GM18505 (cell line): ENCODE measurements at regions not wholly inside any gene's neighbourhood (a gene's known extent, or its start where the extent isn't known, plus 50 kb on each side); places are given as distances from the start of the nearest gene placed in this dataset.

Experiments used
- ATAC-seq: cut with Tn5 transposase; IDR thresholded peaks from one replicate; pipeline ENCODE4 v1.9.1; 2021; ENCODE audit not compliant: unreplicated experiment
- POLR2A ChIP-seq: IDR thresholded peaks from 4 replicates; pipeline ENCODE4 v1.6.1; 2011; ENCODE audit warnings: borderline replicate concordance; ENCODE audit not compliant: insufficient read depth, insufficient read length; ENCODE audit errors: extremely low read depth

DNA sequence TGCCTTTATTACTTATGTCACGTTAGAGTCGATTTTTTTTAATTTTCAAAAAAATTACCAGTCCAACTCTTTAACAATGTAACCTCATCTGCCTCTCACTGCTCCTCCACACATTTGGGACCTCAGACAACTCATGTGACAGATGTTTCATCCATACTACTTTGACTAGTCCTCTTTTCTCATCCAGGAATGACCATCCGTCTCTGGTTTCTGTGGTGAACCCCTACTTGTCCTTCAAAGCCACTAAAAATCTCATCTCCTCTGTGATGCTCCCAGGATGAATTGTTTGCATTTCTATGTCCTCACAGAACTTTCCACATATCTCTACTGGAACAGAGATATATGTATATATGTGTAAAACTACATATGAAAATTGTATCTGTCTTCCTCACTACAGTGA is 149.8 kb upstream of the ZNF462 start:
- TF ChIP-seq POLR2A = no peak

DNA sequence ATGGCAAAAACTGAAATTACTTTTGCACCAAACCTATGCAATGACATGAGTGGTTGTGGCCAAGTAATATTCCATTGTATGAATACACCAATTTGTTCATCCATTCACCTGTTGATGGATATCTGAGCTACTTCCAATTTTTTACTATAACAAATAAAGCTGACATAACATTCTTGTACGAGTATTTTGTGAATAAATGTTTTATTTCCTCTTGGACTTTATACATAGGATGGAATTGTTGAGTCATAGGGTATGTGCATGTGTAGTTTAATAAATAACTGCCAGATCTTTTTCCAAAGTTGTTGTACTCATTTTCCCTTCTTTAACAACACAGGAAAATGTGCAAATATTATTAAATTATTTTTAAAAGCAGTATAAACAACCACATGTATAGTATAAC is 146.1 kb upstream of the ZNF462 start:
- no peak for ATAC-seq
- no peak for TF ChIP-seq POLR2A

More for the DNA sequence above, 149.8 kb upstream of the ZNF462 start:
- ATAC-seq = no peak

- ATAC-seq = no peak
- no peak for TF ChIP-seq POLR2A
Observed at GRCh38 chr9:106717686-106718085, 145.3 kb upstream of the ZNF462 start.

DNA sequence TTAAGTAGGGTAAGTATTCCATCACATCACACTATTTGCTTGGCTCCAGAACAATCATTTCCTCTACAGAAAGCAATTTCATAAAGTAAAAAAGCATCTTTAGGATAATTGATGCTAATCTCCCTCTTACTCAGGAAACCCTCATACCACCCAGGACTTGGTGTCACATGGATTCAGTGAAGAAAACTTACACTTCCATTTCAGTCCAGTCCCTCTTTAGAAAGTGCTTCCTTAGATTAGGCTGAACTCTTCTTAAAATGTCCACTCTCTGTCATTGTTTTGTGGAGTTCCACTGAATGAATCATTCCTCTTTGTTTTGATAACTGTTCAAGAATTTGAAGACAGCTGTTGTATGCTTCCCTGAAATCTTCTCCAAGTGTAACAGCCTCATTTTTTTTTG is 144.0 kb upstream of the ZNF462 start:
- TF ChIP-seq POLR2A = no peak
- no peak for ATAC-seq

GRCh38 chr9:106722051-106722753 is 140.8 kb upstream of the ZNF462 start:
- no peak for ATAC-seq
- no peak for TF ChIP-seq POLR2A

DNA sequence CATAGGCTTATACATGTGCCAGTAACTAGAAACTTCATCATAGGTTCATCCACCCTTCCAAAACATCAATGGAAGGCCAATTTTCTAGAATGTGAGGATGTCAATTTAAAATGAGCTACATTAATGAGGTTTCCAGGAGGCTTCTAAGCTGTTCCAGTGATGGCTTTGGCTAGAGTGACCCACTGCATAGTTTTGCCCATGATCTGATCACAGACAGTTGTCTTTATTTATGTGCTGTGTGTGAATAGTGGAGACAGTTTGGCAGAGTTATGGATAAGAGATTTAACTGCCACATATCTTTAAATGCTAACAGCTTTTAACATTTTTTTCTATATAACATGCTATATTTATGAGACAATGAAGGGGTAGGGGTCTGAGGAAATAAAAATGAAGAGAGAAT is 139.0 kb upstream of the ZNF462 start:
- no peak for TF ChIP-seq POLR2A
- no peak for ATAC-seq

GRCh38 chr9:106724566-106724965 is 138.4 kb upstream of the ZNF462 start:
- no peak for ATAC-seq
- TF ChIP-seq POLR2A = no peak

DNA sequence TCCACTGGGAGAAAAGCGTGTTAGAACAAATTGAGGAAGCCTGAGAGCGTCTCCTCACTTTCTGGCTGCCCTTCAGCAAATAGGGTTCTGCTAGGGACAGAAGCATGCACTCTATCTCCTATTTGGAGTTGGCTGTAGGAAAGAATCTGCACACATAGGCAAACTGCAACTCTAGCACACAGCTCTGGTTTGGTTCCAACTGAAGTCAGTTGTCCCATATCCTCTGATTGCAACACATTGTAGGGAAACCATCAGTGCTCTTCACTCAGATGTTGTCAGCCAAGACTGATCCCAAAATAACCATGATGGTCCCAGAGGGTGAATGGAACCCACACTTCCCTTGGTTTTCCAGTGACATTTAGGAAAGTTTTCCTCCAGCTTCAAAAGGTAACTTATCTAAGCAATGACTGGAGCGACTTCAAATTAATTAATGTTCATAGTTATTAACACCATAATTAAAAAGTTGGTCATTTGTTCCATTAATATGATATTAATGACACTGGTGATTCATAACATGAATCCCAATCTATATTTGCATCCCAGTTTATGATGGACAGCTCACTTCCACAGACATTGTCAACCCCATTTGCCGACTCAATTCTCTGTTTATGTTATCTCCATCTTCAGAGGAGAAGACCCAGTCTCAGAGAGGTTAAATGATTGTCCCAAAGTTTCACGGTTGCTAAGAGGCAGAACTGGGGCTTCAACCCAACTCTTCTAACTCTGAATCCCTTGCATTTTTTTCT is 136.7 kb upstream of the ZNF462 start:
- TF ChIP-seq POLR2A = no peak
- ATAC-seq = no peak

DNA sequence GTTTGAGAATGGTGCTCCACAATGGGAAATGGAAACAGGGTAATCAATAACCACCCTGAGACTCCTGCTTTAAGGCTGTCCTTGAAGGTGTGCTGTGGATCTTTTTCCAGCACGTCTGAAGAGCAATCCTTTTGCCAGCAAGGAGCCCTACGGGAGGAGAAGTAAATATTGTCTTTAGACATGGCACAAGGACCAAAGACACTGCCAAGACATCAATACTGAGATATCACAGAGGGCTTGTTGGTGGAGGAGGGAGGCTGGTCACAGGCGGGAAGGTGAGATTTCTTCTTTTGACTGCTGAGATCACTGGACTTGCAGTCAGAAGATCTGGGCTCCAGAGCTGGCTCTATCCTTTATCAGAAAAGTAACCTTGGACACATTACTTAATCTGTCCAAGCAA is 135.0 kb upstream of the ZNF462 start:
- ATAC-seq = no peak
- no peak for TF ChIP-seq POLR2A

GRCh38 chr9:106728860-106729259 is 134.1 kb upstream of the ZNF462 start:
- TF ChIP-seq POLR2A = no peak
- no peak for ATAC-seq

DNA sequence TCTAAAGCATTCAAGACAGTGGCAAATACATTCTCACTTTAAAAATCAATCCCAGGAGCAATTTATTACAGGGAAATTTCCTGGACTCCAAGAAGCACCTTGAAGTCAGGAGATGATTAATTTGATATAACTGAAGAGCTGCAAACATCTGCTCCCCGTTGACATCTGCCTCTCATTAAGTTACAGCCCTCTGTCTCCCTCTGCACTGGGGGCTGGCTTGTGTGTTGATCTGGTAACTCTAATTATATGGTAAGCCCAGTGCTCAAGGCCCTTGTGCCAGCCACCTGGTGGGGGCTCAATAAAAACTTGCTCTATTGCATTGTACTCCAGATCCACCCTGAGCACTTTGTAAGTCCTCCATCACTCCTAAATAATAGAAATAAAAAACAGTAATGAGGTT is 131.1 kb upstream of the ZNF462 start:
- ATAC-seq = no peak
- TF ChIP-seq POLR2A = no peak

DNA sequence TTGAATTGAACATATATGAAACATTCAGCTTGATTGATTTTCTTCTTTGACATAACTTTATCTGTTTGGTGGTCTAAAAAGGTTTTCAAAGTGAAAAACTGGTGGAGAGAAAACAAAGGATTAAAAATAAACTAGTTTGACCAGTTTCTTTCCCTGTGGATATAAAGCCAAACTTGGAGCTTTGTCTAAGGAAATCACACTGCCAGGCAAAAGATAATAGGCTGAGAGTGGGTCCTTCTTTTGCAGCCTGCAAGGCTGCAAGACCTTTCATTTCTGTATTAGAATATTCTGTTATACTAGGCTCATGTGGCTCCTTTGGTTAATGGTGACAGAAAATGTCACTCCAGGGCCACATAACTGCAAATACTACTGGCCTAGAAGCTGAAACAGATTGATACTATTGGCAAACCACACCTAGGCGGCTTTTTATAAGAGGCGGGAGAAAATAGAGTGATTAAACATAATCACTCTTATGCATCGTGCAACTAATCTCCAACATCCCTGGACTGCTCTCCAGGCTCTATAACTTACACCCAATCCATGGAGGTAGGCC is 129.1 kb upstream of the ZNF462 start:
- no peak for ATAC-seq
- TF ChIP-seq POLR2A = no peak

DNA sequence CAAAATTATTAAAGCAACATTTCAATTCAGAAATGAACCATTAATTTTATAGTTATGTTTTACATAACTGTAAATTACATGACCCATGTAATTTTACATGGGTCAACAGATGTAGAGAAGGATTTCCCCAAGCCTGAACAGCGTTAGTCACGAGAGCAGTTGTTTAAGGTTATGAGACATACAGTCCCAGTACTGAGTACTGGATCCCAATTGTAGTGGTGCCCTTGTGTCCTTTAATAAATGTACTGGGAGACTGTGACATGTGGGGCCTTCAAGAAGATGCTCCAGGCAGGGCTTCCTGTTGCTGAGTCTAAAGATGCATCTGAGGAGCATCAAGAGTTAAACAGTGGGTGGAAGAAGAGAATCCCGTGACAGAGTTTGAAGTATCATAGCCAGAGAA is 125.5 kb upstream of the ZNF462 start:
- no peak for TF ChIP-seq POLR2A
- no peak for ATAC-seq

DNA sequence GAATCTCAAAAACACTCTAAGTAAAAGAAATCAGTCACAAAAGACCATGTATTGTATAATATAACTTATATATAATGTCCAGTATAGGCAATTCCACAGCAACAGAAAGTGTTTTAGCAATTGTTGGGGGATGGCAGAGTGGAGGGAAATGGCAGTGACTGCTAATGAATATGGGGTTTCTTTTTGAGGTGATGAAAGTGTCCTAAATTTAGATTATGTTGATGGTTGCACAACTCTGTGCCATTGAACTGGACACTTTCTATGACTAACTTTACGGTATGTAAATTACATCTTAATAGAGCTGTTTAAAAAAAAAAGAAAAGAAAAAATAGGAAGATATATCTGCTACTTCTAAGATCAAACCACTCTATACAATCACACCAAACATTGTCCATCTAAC is 124.9 kb upstream of the ZNF462 start:
- no peak for TF ChIP-seq POLR2A
- ATAC-seq = no peak
